ENCODE measurements at regions not wholly inside any gene's neighbourhood (a gene's known extent, or its start where the extent isn't known, plus 50 kb on each side); places are given as distances from the start of the nearest gene placed in this dataset.

GRCh38 chr6:6509284-6509683 is 79.2 kb upstream of the LY86 start:
- Mint-ChIP-seq H3K4me3 (ENCODE audit: unreplicated experiment) (no peak overlapping the region), H3K27ac (ENCODE audit: unreplicated experiment) (no peak overlapping the region), H3K4me1 (ENCODE audit: unreplicated experiment) (peaks cover 11% of the 10 kb centered on the region), H3K9me3 (ENCODE audit: unreplicated experiment) (no peaks in the 10 kb centered on the region), H3K36me3 (ENCODE audit: low read depth, unreplicated experiment) (no peaks in the 10 kb centered on the region), H3K27me3 (ENCODE audit: unreplicated experiment) (peaks cover 2% of the 10 kb centered on the region)
- no peak for DNase-seq (ENCODE audit: low spot score)
- no peak for TF ChIP-seq CTCF (IDR thresholded peaks at IDR 0.05; ENCODE audit: unreplicated experiment)

DNA sequence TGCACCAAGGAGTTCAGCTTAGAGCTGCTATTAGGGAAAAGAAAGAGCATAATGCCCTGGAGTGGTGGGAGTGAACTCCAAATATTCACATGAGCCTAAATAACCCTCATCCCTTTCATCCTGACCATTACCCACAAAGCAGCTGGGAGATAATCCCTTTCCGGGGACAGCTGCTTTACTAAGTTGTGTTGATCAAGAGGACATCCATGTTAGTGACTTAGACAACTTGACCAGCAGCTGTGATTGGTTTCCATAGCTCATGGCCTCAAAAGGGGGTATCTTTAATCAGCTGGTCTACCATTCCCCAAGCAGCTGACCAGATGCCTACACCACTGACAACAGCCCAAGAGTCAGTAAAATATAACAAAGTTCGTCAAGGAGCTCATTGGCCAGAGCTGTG is 75.8 kb upstream of the LY86 start:
- Mint-ChIP-seq H3K4me3 (ENCODE audit: unreplicated experiment) (no peak overlapping the region), H3K36me3 (ENCODE audit: low read depth, unreplicated experiment) (no peaks in the 10 kb centered on the region), H3K4me1 (ENCODE audit: unreplicated experiment) (peaks cover 6% of the 10 kb centered on the region), H3K9me3 (ENCODE audit: unreplicated experiment) (no peaks in the 10 kb centered on the region), H3K27ac (ENCODE audit: unreplicated experiment) (no peak overlapping the region), H3K27me3 (ENCODE audit: unreplicated experiment) (peaks cover 2% of the 10 kb centered on the region)
- no peak for TF ChIP-seq CTCF (IDR thresholded peaks at IDR 0.05; ENCODE audit: unreplicated experiment)
- DNase-seq (ENCODE audit: low spot score): no peak

- DNase-seq (ENCODE audit: low spot score): no peak
- Mint-ChIP-seq H3K4me1 (ENCODE audit: unreplicated experiment) (no peaks in the 10 kb centered on the region), H3K4me3 (ENCODE audit: unreplicated experiment) (no peak overlapping the region), H3K27me3 (ENCODE audit: unreplicated experiment) (peaks cover 4% of the 10 kb centered on the region), H3K36me3 (ENCODE audit: low read depth, unreplicated experiment) (no peaks in the 10 kb centered on the region), H3K9me3 (ENCODE audit: unreplicated experiment) (no peaks in the 10 kb centered on the region), H3K27ac (ENCODE audit: unreplicated experiment) (no peak overlapping the region)
- TF ChIP-seq CTCF (IDR thresholded peaks at IDR 0.05; ENCODE audit: unreplicated experiment): no peak
These were observed 72.6 kb upstream of the LY86 start for GRCh38 chr6:6515691-6516607.

GRCh38 chr6:6516666-6517458 is 71.7 kb upstream of the LY86 start:
- no peak for TF ChIP-seq CTCF (IDR thresholded peaks at IDR 0.05; ENCODE audit: unreplicated experiment)
- Mint-ChIP-seq H3K9me3 (ENCODE audit: unreplicated experiment) (no peaks in the 10 kb centered on the region), H3K36me3 (ENCODE audit: low read depth, unreplicated experiment) (no peaks in the 10 kb centered on the region), H3K4me1 (ENCODE audit: unreplicated experiment) (no peaks in the 10 kb centered on the region), H3K4me3 (ENCODE audit: unreplicated experiment) (no peak overlapping the region), H3K27ac (ENCODE audit: unreplicated experiment) (no peak overlapping the region), H3K27me3 (ENCODE audit: unreplicated experiment) (peaks cover 4% of the 10 kb centered on the region)
- no peak for DNase-seq (ENCODE audit: low spot score)

All from endothelial cell (in vitro differentiated cells).